Sigmoid colon (tissue), 4 donors: ENCODE measurements at regions not wholly inside any gene's neighbourhood (a gene's known extent, or its start where the extent isn't known, plus 50 kb on each side); places are given as distances from the start of the nearest gene placed in this dataset.

ENCODE experiments used
- EP300 ChIP-seq, 4 donors: sonication (generic); formaldehyde crosslinking; IDR thresholded peaks; one replicate each; pipeline ENCODE4 v1.6.1; 2017; ENCODE audit warnings: antibody characterized with exemption in 4 of 4
- POLR2A ChIP-seq, 2 donors: fragments of 450-650 bp; IDR thresholded peaks; one replicate each; pipeline ENCODE4 v1.6.1; 2016; ENCODE audit warnings: antibody characterized with exemption in 2 of 2, mild to moderate bottlenecking in 2 of 2, moderate library complexity in 2 of 2
- POLR2AphosphoS5 ChIP-seq, 4 donors: sonication (generic); formaldehyde crosslinking; IDR thresholded peaks; one replicate each; pipeline ENCODE4 v1.6.1; 2017; ENCODE audit warnings: antibody characterized with exemption in 4 of 4
- TF ChIP-seq, protein P1 (sequence below), 4 experiments: fragments of 450-650 bp in 3 of 4; fragments of 200-600 bp in 1 of 4; IDR thresholded peaks; one replicate each; pipeline ENCODE4 v1.5.1; 2016 to 2019; ENCODE audit warnings: antibody characterized with exemption in 4 of 4, mild to moderate bottlenecking in 3 of 4, moderate library complexity in 2 of 4

DNA sequence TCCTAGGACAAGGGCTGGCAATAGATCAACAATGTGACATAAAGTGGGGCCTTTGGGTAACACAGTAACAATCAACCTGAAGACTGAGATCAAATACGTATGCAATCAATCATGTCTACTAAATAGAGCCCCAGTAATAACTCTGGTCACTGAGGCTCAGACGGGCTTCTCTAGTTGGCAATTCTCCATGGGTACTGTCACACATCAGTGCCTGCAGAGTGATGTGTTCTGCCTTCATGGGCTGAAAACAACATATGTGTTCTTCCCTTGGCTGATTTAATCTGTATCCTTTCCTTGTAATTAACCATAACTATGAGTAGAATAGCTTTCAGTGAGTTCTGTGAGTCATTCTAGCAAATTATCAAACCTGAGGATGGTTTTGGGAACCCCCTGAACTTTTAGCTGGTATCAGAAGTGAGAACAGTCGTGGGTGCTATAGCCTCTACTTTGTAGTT lies 113.6 kb downstream of the TMCO5A start:
- TF ChIP-seq, protein P1, sequence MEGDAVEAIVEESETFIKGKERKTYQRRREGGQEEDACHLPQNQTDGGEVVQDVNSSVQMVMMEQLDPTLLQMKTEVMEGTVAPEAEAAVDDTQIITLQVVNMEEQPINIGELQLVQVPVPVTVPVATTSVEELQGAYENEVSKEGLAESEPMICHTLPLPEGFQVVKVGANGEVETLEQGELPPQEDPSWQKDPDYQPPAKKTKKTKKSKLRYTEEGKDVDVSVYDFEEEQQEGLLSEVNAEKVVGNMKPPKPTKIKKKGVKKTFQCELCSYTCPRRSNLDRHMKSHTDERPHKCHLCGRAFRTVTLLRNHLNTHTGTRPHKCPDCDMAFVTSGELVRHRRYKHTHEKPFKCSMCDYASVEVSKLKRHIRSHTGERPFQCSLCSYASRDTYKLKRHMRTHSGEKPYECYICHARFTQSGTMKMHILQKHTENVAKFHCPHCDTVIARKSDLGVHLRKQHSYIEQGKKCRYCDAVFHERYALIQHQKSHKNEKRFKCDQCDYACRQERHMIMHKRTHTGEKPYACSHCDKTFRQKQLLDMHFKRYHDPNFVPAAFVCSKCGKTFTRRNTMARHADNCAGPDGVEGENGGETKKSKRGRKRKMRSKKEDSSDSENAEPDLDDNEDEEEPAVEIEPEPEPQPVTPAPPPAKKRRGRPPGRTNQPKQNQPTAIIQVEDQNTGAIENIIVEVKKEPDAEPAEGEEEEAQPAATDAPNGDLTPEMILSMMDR (IDR thresholded peaks at IDR 0.05) = no peak
- TF ChIP-seq EP300 (IDR thresholded peaks at IDR 0.05) = no peak
- TF ChIP-seq POLR2AphosphoS5 (IDR thresholded peaks at IDR 0.05) = no peak
- no peak for TF ChIP-seq POLR2A (IDR thresholded peaks at IDR 0.05)
